PC-3 (cell line): ENCODE measurements at regions not wholly inside any gene's neighbourhood (a gene's known extent, or its start where the extent isn't known, plus 50 kb on each side); places are given as distances from the start of the nearest gene placed in this dataset.

Source experiments
- ATAC-seq: fragments of 200-7000 bp; cut with Tn5 transposase; 2 replicates; pipeline ENCODE4 v1.9.1; 2020; ENCODE audit warnings: mild to moderate bottlenecking, moderate library complexity
- BruUV-seq: library from RNA; stranded (reverse); fragments of 400-500 nt; replicated peaks from 2 replicates; lab custom pipeline; 2021; lab: Mats Ljungman, UMichigan
- CTCF ChIA-PET: fragments of 300-600 bp; sonication (Branson Sonifier 250); formaldehyde crosslinking; loops from one replicate; lab custom pipeline; 2022; ENCODE audit warnings: antibody characterized with exemption; lab: Charles Lee
- POLR2A ChIA-PET: fragments of 300-600 bp; sonication (Branson Sonifier 250); formaldehyde crosslinking; loops from one replicate; lab custom pipeline; 2022; ENCODE audit warnings: antibody characterized with exemption; ENCODE audit not compliant: unreplicated experiment; lab: Charles Lee
- DNase-seq: peaks from one replicate; pipeline ENCODE4 v3.0.0-alpha.2; 2015
- H2AFZ ChIP-seq: fragments of 300-600 bp; sonication (generic); 2 replicates; pipeline ENCODE4 v1.6.0; 2016; ENCODE audit warnings: antibody characterized with exemption, low read length
- H3F3A ChIP-seq: fragments of 300-600 bp; sonication (generic); one replicate; pipeline ENCODE4 v1.6.0; 2017; ENCODE audit warnings: antibody characterized with exemption, low read length, control low read depth, mild to moderate bottlenecking; ENCODE audit not compliant: unreplicated experiment
- H3K27ac ChIP-seq: fragments of 300-600 bp; sonication (generic); 2 replicates; pipeline ENCODE4 v1.5.1; 2016; ENCODE audit warnings: mild to moderate bottlenecking, low read length
- H3K27me3 ChIP-seq: fragments of 300-600 bp; sonication (generic); 2 replicates; pipeline ENCODE4 v1.6.1; 2016; ENCODE audit warnings: low read length, mixed read lengths
- H3K36me3 ChIP-seq: fragments of 300-600 bp; sonication (generic); 2 replicates; pipeline ENCODE4 v1.6.1; 2016; ENCODE audit warnings: low read depth, mixed run types, low read length, mixed read lengths
- H3K4me1 ChIP-seq: fragments of 300-600 bp; sonication (generic); 2 replicates; pipeline ENCODE4 v1.5.1; 2016; ENCODE audit warnings: low read length; ENCODE audit not compliant: insufficient read depth
- H3K4me2 ChIP-seq: fragments of 300-600 bp; sonication (generic); 2 replicates; pipeline ENCODE4 v1.6.0; 2016; ENCODE audit warnings: low read length
- H3K4me3 ChIP-seq: fragments of 300-600 bp; sonication (generic); 2 replicates; pipeline ENCODE4 v1.5.1; 2016; ENCODE audit warnings: mild to moderate bottlenecking, low read length, mixed read lengths
- H3K79me2 ChIP-seq: fragments of 300-600 bp; sonication (generic); 2 replicates; pipeline ENCODE4 v1.6.1; 2017; ENCODE audit warnings: low read length, mixed read lengths
- H3K9ac ChIP-seq: fragments of 300-600 bp; sonication (generic); 2 replicates; pipeline ENCODE4 v1.6.0; 2016; ENCODE audit warnings: mild to moderate bottlenecking, low read length
- H3K9me2 ChIP-seq: fragments of 300-600 bp; sonication (generic); replicated peaks from 2 replicates; pipeline ENCODE4 v1.6.1; 2016; ENCODE audit warnings: mixed run types, low read length, mixed read lengths
- H3K9me3 ChIP-seq: fragments of 300-600 bp; sonication (generic); 2 replicates; pipeline ENCODE4 v1.6.1; 2016; ENCODE audit warnings: low read length, mixed read lengths
- H4K20me1 ChIP-seq: fragments of 300-600 bp; sonication (generic); 2 replicates; pipeline ENCODE4 v1.6.1; 2016; ENCODE audit warnings: low read length, mixed read lengths
- EZH2 ChIP-seq: fragments of 300-600 bp; sonication (generic); IDR thresholded peaks from one replicate; pipeline ENCODE4 v1.6.1; 2017; ENCODE audit warnings: antibody characterized with exemption, mild to moderate bottlenecking, low read length; ENCODE audit not compliant: unreplicated experiment
- EZH2phosphoT487 ChIP-seq: fragments of 300-600 bp; sonication (generic); IDR thresholded peaks from 2 replicates; pipeline ENCODE4 v1.6.1; 2018; ENCODE audit warnings: mild to moderate bottlenecking, antibody characterized with exemption, low read length, borderline replicate concordance
- intact Hi-C: fragments of 100-400 bp; cut with micrococcal nuclease; formaldehyde crosslinking; loops from 2 replicates; pipeline ENCODE4 v1.9.0; 2023
- TF ChIP-seq, protein P1 (sequence below): fragments of 300-600 bp; sonication (generic); conservative IDR thresholded peaks from 2 replicates; pipeline ENCODE4 v1.5.1; 2017; ENCODE audit warnings: antibody characterized with exemption, low read depth, mild to moderate bottlenecking, low read length

DNA sequence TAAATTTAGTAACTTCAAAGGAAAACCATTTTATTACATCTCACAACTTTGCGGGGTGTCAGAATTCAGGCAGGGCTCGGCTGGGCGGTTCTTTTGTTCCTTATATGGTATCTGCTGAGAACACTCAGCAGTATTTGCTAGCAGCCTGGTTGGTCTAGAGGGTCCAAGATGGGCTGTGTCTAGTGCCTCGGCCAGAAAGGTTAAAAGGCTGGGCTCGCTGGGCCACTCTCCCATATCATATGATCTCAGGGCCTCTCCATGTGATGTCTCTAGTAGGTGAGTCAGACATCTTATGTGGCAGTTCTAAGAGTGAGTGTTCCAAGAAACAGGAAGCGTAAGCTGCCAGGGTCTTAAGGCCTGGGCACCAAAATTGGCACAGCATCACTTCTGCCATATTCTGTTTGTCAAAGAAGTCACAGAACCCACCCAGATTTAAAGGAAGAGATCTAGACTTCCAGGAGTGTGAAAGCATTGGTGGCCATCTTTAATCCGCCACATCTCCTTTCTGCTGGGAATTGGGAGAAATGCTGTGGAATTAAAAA lies 100.9 kb upstream of the ATP6AP2 start:
- no peaks in the 10 kb centered on the region for H3K4me1 ChIP-seq
- H3K9ac ChIP-seq: no peak overlapping the region
- BruUV-seq: no TSS peak
- H3K36me3 ChIP-seq: no peaks in the 10 kb centered on the region
- DNase-seq (no peak), ATAC-seq (no peak)
- H2AFZ ChIP-seq: no peak overlapping the region
- POLR2A ChIA-PET: no interaction called here
- H3K4me2 ChIP-seq: no peak overlapping the region
- H3K79me2 ChIP-seq: no peaks in the 10 kb centered on the region
- H3K9me2 ChIP-seq: no peaks in the 10 kb centered on the region
- H3F3A ChIP-seq: no peaks in the 10 kb centered on the region
- H3K4me3 ChIP-seq: no peak overlapping the region
- no peaks in the 10 kb centered on the region for H4K20me1 ChIP-seq
- no peak overlapping the region for H3K27ac ChIP-seq
- peaks cover 10% of the 10 kb centered on the region; the same call in 1 of the 2 replicates for H3K27me3 ChIP-seq
- H3K9me3 ChIP-seq: no peaks in the 10 kb centered on the region
- CTCF ChIA-PET: no interaction called here
- intact Hi-C loops: no loop called here
- TF ChIP-seq EZH2phosphoT487: no peak
- no peak for TF ChIP-seq EZH2
- TF ChIP-seq, protein P1, sequence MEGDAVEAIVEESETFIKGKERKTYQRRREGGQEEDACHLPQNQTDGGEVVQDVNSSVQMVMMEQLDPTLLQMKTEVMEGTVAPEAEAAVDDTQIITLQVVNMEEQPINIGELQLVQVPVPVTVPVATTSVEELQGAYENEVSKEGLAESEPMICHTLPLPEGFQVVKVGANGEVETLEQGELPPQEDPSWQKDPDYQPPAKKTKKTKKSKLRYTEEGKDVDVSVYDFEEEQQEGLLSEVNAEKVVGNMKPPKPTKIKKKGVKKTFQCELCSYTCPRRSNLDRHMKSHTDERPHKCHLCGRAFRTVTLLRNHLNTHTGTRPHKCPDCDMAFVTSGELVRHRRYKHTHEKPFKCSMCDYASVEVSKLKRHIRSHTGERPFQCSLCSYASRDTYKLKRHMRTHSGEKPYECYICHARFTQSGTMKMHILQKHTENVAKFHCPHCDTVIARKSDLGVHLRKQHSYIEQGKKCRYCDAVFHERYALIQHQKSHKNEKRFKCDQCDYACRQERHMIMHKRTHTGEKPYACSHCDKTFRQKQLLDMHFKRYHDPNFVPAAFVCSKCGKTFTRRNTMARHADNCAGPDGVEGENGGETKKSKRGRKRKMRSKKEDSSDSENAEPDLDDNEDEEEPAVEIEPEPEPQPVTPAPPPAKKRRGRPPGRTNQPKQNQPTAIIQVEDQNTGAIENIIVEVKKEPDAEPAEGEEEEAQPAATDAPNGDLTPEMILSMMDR: no peak

DNA sequence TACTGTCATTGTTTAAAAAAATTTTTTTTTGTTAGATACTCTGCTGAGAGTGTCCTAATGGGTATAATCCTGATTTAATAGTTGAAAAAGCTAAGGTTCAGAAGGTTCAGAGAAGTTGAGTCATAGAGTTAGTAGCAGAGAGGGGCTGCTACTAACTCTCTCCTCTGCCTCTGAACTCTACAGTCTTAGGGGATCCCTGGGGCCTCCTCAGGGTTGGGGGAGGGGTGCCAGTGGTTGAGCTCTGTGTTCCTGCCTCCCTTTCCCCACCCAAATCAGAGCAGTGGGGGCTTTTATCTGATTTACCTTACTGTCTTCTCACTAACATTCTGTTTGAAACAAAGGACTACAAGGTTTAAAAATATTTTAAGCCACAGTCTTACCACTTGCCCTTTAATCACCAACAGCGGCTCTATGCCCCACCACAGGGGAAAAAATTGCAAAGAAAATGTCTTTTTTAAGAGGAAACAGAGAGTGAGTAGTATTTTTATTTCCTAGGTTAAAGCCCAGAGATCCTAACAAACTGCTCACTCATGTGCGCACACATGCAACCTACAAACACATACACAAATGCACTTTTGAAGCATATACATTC lies 102.2 kb upstream of the ATP6AP2 start:
- no peaks in the 10 kb centered on the region for H3K4me1 ChIP-seq
- POLR2A ChIA-PET: no interaction called here
- DNase-seq: no peak
- peaks cover 10% of the 10 kb centered on the region; the same call in 1 of the 2 replicates for H3K27me3 ChIP-seq
- H3K4me3 ChIP-seq: no peak overlapping the region
- no peaks in the 10 kb centered on the region for H3K9me3 ChIP-seq
- H3K9ac ChIP-seq: no peak overlapping the region
- H3K36me3 ChIP-seq: no peaks in the 10 kb centered on the region
- H3K27ac ChIP-seq: no peak overlapping the region
- ATAC-seq: no peak
- no peaks in the 10 kb centered on the region for H3F3A ChIP-seq
- TF ChIP-seq EZH2: no peak
- TF ChIP-seq EZH2phosphoT487: no peak
- H3K4me2 ChIP-seq: no peak overlapping the region
- CTCF ChIA-PET: no interaction called here
- H3K79me2 ChIP-seq: no peaks in the 10 kb centered on the region
- no peak overlapping the region for H2AFZ ChIP-seq
- no peaks in the 10 kb centered on the region for H4K20me1 ChIP-seq
- no TSS peak for BruUV-seq
- intact Hi-C loops: no loop called here
- H3K9me2 ChIP-seq: no peaks in the 10 kb centered on the region

DNA sequence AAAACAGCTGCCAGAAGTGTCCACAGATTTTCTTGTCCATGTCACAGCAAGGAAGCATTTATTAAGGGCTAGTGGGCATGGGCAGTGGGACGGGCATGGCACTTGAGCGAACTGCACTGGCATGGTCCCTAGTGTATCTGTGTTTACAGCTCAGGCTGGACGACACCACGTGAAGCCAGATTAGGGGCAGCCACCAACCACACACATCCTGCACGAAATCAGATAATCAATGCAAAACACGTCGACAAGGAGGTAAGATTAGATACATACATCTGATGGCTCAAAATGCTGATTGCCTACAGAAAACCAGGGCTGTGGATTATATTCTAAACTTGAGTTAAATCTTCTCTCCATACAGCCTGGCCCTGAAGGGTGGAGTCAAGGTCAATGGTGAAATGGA lies 103.8 kb upstream of the ATP6AP2 start:
- no TSS peak for BruUV-seq
- intact Hi-C loops: no loop called here

More for the DNA sequence above, 103.8 kb upstream of the ATP6AP2 start:
- Histone ChIP-seq H3F3A (no peaks in the 10 kb centered on the region), H3K27me3 (peaks cover 10% of the 10 kb centered on the region; the same call in 1 of the 2 replicates), H3K36me3 (no peaks in the 10 kb centered on the region), H3K79me2 (no peaks in the 10 kb centered on the region), H3K4me1 (no peaks in the 10 kb centered on the region), H3K4me2 (no peak overlapping the region), H4K20me1 (no peaks in the 10 kb centered on the region), H2AFZ (no peak overlapping the region), H3K9me2 (no peaks in the 10 kb centered on the region), H3K9me3 (no peaks in the 10 kb centered on the region), H3K4me3 (no peak overlapping the region), H3K27ac (no peak overlapping the region), H3K9ac (no peak overlapping the region)
- ChIA-PET CTCF (no interaction called here), POLR2A (no interaction called here)
- no peak for DNase-seq
- ATAC-seq: no peak
- TF ChIP-seq EZH2phosphoT487 (no peak), EZH2 (no peak)
- TF ChIP-seq, protein P1: no peak
